ENCODE measurements at regions not wholly inside any gene's neighbourhood (a gene's known extent, or its start where the extent isn't known, plus 50 kb on each side); places are given as distances from the start of the nearest gene placed in this dataset.

GRCh38 chr14:98666545-98666944 lies 605.5 kb downstream of the BCL11B start:
- DNase-seq (no peak), ATAC-seq (no peak)
- no peak overlapping the region for H3K4me3 Mint-ChIP-seq
- no peaks in the 10 kb centered on the region for H3K4me1 Mint-ChIP-seq (ENCODE audit: low read depth)
- no peaks in the 10 kb centered on the region for H3K36me3 Mint-ChIP-seq (ENCODE audit: insufficient read depth)
- no peaks in the 10 kb centered on the region for H3K9me3 Mint-ChIP-seq
- no peaks in the 10 kb centered on the region for H3K27me3 Mint-ChIP-seq (ENCODE audit: low read depth)

- no peaks in the 10 kb centered on the region for H3K27me3 Mint-ChIP-seq (ENCODE audit: low read depth)
- DNase-seq, result no peak
- no peaks in the 10 kb centered on the region for H3K4me1 Mint-ChIP-seq (ENCODE audit: low read depth)
- no peaks in the 10 kb centered on the region for H3K36me3 Mint-ChIP-seq (ENCODE audit: insufficient read depth)
- H3K9me3 Mint-ChIP-seq, result peaks cover 4% of the 10 kb centered on the region
- H3K4me3 Mint-ChIP-seq, result no peak overlapping the region
- ATAC-seq, result no peak
Measured at GRCh38 chr14:98682033-98682432, 590.0 kb downstream of the BCL11B start.

- Mint-ChIP-seq H3K9me3 (peaks cover 4% of the 10 kb centered on the region), H3K4me3 (no peak overlapping the region), H3K27me3 (ENCODE audit: low read depth) (no peaks in the 10 kb centered on the region), H3K4me1 (ENCODE audit: low read depth) (no peaks in the 10 kb centered on the region), H3K36me3 (ENCODE audit: insufficient read depth) (no peaks in the 10 kb centered on the region)
- ATAC-seq (no peak), DNase-seq (no peak)
Measured at GRCh38 chr14:98682726-98683125, 589.3 kb downstream of the BCL11B start.

GRCh38 chr14:98684468-98684867 lies 587.5 kb downstream of the BCL11B start:
- H3K27me3 Mint-ChIP-seq (ENCODE audit: low read depth), result no peaks in the 10 kb centered on the region
- no peaks in the 10 kb centered on the region for H3K4me1 Mint-ChIP-seq (ENCODE audit: low read depth)
- no peaks in the 10 kb centered on the region for H3K9me3 Mint-ChIP-seq
- H3K36me3 Mint-ChIP-seq (ENCODE audit: insufficient read depth), result no peaks in the 10 kb centered on the region
- ATAC-seq (no peak), DNase-seq (no peak)
- H3K4me3 Mint-ChIP-seq, result no peak overlapping the region

GRCh38 chr14:98685725-98686124 lies 586.3 kb downstream of the BCL11B start:
- H3K4me3 Mint-ChIP-seq, result no peak overlapping the region
- no peak for ATAC-seq

GRCh38 chr14:98688446-98688845 lies 583.6 kb downstream of the BCL11B start:
- H3K4me3 Mint-ChIP-seq, result no peak overlapping the region
- no peak for ATAC-seq
- no peaks in the 10 kb centered on the region for H3K4me1 Mint-ChIP-seq (ENCODE audit: low read depth)
- H3K27me3 Mint-ChIP-seq (ENCODE audit: low read depth), result no peaks in the 10 kb centered on the region
- no peak for DNase-seq
- H3K36me3 Mint-ChIP-seq (ENCODE audit: insufficient read depth), result no peaks in the 10 kb centered on the region
- H3K9me3 Mint-ChIP-seq, result no peaks in the 10 kb centered on the region

More at GRCh38 chr14:98685725-98686124, 586.3 kb downstream of the BCL11B start:
- DNase-seq, result no peak
- no peaks in the 10 kb centered on the region for H3K36me3 Mint-ChIP-seq (ENCODE audit: insufficient read depth)
- no peaks in the 10 kb centered on the region for H3K27me3 Mint-ChIP-seq (ENCODE audit: low read depth)
- no peaks in the 10 kb centered on the region for H3K9me3 Mint-ChIP-seq
- H3K4me1 Mint-ChIP-seq (ENCODE audit: low read depth), result no peaks in the 10 kb centered on the region

- ATAC-seq (no peak), DNase-seq (no peak)
- H3K9me3 Mint-ChIP-seq, result no peaks in the 10 kb centered on the region
- H3K27me3 Mint-ChIP-seq (ENCODE audit: low read depth), result no peaks in the 10 kb centered on the region
- no peak overlapping the region for H3K4me3 Mint-ChIP-seq
- H3K4me1 Mint-ChIP-seq (ENCODE audit: low read depth), result no peaks in the 10 kb centered on the region
- H3K36me3 Mint-ChIP-seq (ENCODE audit: insufficient read depth), result no peaks in the 10 kb centered on the region
Measured at GRCh38 chr14:98689951-98690350, 582.0 kb downstream of the BCL11B start.

GRCh38 chr14:98692832-98693231 lies 579.2 kb downstream of the BCL11B start:
- Mint-ChIP-seq H3K4me3 (no peak overlapping the region), H3K4me1 (ENCODE audit: low read depth) (no peaks in the 10 kb centered on the region), H3K27me3 (ENCODE audit: low read depth) (no peaks in the 10 kb centered on the region), H3K36me3 (ENCODE audit: insufficient read depth) (peaks cover 3% of the 10 kb centered on the region), H3K9me3 (peaks cover 19% of the 10 kb centered on the region)
- DNase-seq, result no peak
- ATAC-seq, result peak; percentile 84 to 87

- ATAC-seq, result no peak
- Mint-ChIP-seq H3K4me1 (ENCODE audit: low read depth) (no peaks in the 10 kb centered on the region), H3K36me3 (ENCODE audit: insufficient read depth) (peaks cover 4% of the 10 kb centered on the region), H3K4me3 (no peak overlapping the region), H3K9me3 (peaks cover 19% of the 10 kb centered on the region), H3K27me3 (ENCODE audit: low read depth) (no peaks in the 10 kb centered on the region)
- no peak for DNase-seq
Measured at GRCh38 chr14:98694541-98694940, 577.5 kb downstream of the BCL11B start.

- no peak for DNase-seq
- H3K36me3 Mint-ChIP-seq (ENCODE audit: insufficient read depth), result peaks cover 4% of the 10 kb centered on the region
- ATAC-seq, result no peak
- no peaks in the 10 kb centered on the region for H3K4me1 Mint-ChIP-seq (ENCODE audit: low read depth)
- H3K27me3 Mint-ChIP-seq (ENCODE audit: low read depth), result no peaks in the 10 kb centered on the region
- H3K9me3 Mint-ChIP-seq, result peaks cover 19% of the 10 kb centered on the region
- H3K4me3 Mint-ChIP-seq, result no peak overlapping the region
Measured at GRCh38 chr14:98695809-98696208, 576.2 kb downstream of the BCL11B start.

- Mint-ChIP-seq H3K36me3 (ENCODE audit: insufficient read depth) (peaks cover 4% of the 10 kb centered on the region), H3K9me3 (peaks cover 19% of the 10 kb centered on the region), H3K4me3 (no peak overlapping the region), H3K4me1 (ENCODE audit: low read depth) (peaks cover under 1% of the 10 kb centered on the region), H3K27me3 (ENCODE audit: low read depth) (no peaks in the 10 kb centered on the region)
- ATAC-seq, result no peak
- no peak for DNase-seq
Measured at GRCh38 chr14:98698341-98698740, 573.7 kb downstream of the BCL11B start.

GRCh38 chr14:98700748-98701147 lies 571.2 kb downstream of the BCL11B start:
- peaks cover 3% of the 10 kb centered on the region for H3K36me3 Mint-ChIP-seq (ENCODE audit: insufficient read depth)
- no peak for ATAC-seq
- DNase-seq, result no peak
- H3K27me3 Mint-ChIP-seq (ENCODE audit: low read depth), result no peaks in the 10 kb centered on the region
- no peak overlapping the region for H3K4me3 Mint-ChIP-seq
- peaks cover 13% of the 10 kb centered on the region for H3K9me3 Mint-ChIP-seq
- peaks cover 21% of the 10 kb centered on the region for H3K4me1 Mint-ChIP-seq (ENCODE audit: low read depth)

- H3K27me3 Mint-ChIP-seq (ENCODE audit: low read depth), result no peaks in the 10 kb centered on the region
- peaks cover 9% of the 10 kb centered on the region for H3K9me3 Mint-ChIP-seq
- H3K36me3 Mint-ChIP-seq (ENCODE audit: insufficient read depth), result peaks cover 2% of the 10 kb centered on the region
- ATAC-seq (no peak), DNase-seq (no peak)
- peaks cover 22% of the 10 kb centered on the region for H3K4me1 Mint-ChIP-seq (ENCODE audit: low read depth)
- H3K4me3 Mint-ChIP-seq, result no peak overlapping the region
Measured at GRCh38 chr14:98701377-98701776, 570.6 kb downstream of the BCL11B start.

- Mint-ChIP-seq H3K4me1 (ENCODE audit: low read depth) (peaks cover 24% of the 10 kb centered on the region), H3K9me3 (no peaks in the 10 kb centered on the region), H3K4me3 (no peak overlapping the region)
Measured at GRCh38 chr14:98704441-98704840, 567.6 kb downstream of the BCL11B start.

GRCh38 chr14:98705871-98706300 lies 566.1 kb downstream of the BCL11B start:
- Mint-ChIP-seq H3K27me3 (ENCODE audit: low read depth) (no peaks in the 10 kb centered on the region), H3K4me3 (no peak overlapping the region), H3K36me3 (ENCODE audit: insufficient read depth) (no peaks in the 10 kb centered on the region), H3K9me3 (no peaks in the 10 kb centered on the region), H3K4me1 (ENCODE audit: low read depth) (peaks cover 32% of the 10 kb centered on the region)
- no peak for DNase-seq
- ATAC-seq, result no peak

More at GRCh38 chr14:98704441-98704840, 567.6 kb downstream of the BCL11B start:
- Mint-ChIP-seq H3K27me3 (ENCODE audit: low read depth) (no peaks in the 10 kb centered on the region), H3K36me3 (ENCODE audit: insufficient read depth) (no peaks in the 10 kb centered on the region)
- ATAC-seq (peak; percentile 37 to 66), DNase-seq (no peak)

GRCh38 chr14:98707522-98707921 lies 564.5 kb downstream of the BCL11B start:
- Mint-ChIP-seq H3K36me3 (ENCODE audit: insufficient read depth) (no peaks in the 10 kb centered on the region), H3K9me3 (no peaks in the 10 kb centered on the region), H3K27me3 (ENCODE audit: low read depth) (no peaks in the 10 kb centered on the region), H3K4me3 (no peak overlapping the region), H3K4me1 (ENCODE audit: low read depth) (peaks cover 42% of the 10 kb centered on the region)
- DNase-seq (no peak), ATAC-seq (no peak)
